ENCODE measurements at regions not wholly inside any gene's neighbourhood (a gene's known extent, or its start where the extent isn't known, plus 50 kb on each side); places are given as distances from the start of the nearest gene placed in this dataset.
"Not testable (repeated sequence)": the region's sequence is repeated elsewhere in the genome, so short reads cannot be mapped to it uniquely, and the experiment has no call there.

DNA sequence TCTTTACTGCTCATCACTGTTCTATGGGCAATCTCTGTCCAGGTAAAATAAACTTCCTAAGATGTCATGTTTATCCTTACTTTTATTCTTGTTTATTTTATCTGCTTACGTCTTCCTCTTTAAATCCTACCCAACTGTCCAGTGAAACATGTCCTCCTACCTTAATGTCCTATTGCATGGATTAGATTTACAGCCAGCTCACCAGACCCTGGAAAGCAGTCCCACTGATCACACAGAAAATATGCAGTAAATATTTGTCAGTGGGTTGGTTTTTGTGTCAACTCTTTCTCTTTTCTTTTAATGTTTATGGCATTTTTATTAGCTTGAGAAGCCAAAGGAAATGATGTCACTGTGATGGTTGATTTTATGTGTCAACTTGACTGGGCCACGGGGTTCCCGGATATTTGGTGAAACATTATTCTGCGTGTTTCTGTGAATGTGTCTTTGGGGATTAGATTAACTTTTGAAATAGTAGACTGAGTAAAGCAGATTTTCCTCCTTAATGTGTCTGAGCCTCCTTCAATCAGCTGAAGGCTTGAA lies 258.3 kb downstream of the SRGAP2C start:
- DNase-seq = no peak

GRCh38 chr1:121444096-121444495 lies 259.3 kb downstream of the SRGAP2C start:
- no peak for DNase-seq

DNA sequence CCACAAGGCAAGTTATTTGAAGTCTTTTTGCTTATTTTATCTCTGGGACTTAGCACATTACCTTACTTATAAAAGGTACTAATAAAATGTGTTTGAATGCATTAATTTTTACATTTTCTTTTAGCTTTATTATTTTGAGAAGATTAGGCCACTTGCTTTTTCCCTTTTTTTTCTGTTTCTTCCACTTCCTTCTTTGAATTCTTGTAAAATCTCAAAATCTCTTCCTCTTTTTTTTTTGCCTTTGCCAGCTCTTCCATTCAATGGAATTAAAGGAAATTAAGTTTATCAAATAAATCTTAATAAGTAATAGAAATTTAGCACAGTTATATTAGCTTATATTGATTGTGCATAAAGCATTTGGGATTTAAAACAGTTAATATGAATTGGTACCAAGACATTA lies 260.9 kb downstream of the SRGAP2C start:
- no peak for DNase-seq

DNA sequence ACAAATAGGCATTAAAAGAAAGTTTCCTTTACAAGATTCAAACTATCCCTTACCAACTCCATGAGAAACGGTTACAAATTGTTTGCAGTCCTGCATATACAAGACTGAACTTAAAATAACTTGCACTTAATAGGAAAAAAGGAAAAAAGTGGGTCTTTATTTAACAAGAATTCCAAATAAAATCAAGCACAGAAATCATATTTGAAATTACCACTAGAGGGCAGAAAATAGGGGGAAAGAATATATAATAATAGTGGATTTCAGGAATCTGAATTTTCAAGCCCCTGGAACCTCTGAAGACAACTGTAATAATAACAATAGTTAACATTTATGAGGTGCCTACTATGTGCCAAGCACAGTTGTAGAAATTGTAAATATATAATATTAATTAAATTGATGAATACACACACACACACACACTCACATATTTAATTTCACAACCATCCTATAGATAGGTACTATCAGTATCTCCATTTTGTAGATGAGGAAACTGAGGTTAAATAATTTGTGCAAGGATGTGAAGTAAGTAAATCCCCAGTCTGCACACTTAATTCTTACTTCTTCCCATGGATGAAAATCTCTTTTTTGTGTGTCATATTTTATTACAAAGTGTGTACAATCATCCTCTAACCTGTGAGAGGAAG lies 262.6 kb downstream of the SRGAP2C start:
- not testable (repeated sequence) for DNase-seq

- not testable (repeated sequence) for DNase-seq
Observed at GRCh38 chr1:121448064-121448463, 263.3 kb downstream of the SRGAP2C start.

DNA sequence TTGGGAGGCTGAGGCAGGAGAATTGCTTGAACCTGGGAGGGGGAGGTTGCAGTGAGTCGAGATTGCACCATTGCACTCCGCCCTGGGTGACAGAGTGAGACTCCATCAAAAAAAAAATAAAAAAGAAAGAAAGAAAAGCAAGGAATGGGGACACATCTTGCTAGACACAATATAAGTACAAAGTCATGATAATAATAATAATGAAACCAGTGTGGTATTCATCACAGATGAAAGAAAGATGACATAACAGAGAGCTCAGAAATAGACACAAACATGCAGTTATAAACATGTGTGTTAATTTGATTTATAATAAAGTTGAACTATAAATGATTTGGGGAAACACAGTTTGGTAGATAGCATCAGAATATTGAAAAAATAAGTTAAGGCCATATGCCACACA lies 264.1 kb downstream of the SRGAP2C start:
- DNase-seq = no peak

DNA sequence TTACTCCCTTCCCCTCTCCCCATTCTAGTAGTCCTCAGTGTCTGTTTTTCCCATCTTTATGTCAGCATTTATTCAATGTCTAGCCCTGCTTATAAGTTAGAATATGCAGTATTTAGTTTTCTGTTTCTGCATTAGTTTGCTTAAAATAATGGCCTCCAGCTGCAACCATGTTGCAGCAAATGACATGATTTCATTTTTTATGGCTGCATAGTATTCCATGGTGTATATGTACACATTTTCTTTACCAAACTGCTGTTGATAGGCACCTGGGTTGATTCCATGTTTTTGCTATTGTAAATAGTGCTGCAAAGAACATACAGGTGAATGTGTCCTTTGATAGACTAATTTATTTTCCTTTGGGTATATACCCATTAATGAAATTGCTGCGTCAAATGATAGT lies 267.7 kb downstream of the SRGAP2C start:
- no peak for DNase-seq

DNA sequence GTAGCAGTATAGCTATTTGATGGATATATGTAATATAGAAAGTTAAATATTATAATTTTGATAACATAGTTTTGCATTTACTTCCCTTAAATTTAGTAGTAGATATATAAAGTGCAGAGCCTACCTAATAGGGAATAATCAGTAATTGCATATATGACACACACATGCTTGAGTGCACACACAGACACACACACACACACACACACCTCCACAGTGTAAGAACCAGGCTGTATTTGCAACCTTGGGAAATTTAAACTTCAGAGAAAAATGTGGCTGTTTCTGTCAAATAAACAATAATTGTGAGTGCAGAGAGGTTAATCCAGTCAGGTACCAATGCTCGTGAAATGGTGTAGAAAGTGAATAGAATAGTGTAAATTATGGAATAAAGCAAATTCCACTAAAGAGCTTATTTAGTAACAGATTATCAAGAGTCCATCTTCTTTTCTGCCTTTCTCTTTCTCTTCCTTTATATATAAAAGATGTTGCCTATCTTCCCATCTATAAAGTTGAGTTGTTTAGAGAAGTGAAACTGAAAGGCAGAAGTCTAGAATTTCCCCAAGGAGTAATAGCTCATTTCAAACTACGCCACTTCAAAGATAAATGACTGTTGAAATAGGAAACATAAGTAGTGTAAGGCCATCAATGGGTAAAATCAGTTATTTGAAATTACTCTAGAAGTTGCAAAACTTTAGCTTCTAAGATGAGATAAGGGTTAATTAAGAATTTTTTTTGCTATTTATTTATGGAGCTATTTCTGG lies 273.7 kb downstream of the SRGAP2C start:
- no peak for DNase-seq

DNA sequence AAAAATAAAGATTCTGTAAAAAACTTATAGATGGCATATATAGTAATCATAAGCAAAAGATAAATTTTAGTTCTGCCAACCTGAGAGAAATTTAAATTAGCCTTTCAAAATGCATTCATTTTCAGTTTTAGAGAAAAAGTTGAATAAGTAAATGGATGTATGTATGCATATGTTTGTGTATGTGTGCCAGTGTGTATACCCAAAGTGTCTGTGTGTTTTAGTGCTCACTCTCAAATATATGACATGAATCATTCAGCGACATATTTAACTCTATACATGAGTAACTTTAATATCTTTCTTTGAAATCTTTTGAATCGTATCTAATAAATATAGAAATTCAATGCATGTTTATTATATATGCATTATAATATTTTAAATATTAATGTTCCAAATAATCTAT lies 274.5 kb downstream of the SRGAP2C start:
- DNase-seq = no peak

GRCh38 chr1:121469395-121469794 lies 284.6 kb downstream of the SRGAP2C start:
- DNase-seq = not testable (repeated sequence)

- not testable (repeated sequence) for DNase-seq
Observed at GRCh38 chr1:121470401-121470800, 285.6 kb downstream of the SRGAP2C start.

- DNase-seq = no peak
Observed at GRCh38 chr1:121471523-121471922, 286.7 kb downstream of the SRGAP2C start.

DNA sequence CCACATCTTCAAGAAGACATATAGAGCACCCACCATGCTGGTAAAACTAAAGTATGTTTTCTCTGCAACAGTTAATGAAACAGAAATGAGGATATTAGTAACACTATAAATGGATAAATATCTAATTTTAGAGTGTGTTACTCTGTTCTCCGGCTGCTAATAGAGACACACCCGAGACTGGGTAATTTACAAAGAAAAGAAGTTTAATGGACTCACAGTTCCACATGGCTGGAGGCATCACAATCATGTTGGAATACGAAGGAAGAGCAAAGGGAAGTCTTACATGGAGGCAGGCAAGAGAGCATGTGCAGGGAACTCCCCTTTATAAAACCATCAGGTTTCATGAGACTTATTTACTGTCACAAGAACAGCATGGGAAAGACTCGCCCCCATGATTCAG lies 287.2 kb downstream of the SRGAP2C start:
- DNase-seq = no peak

DNA sequence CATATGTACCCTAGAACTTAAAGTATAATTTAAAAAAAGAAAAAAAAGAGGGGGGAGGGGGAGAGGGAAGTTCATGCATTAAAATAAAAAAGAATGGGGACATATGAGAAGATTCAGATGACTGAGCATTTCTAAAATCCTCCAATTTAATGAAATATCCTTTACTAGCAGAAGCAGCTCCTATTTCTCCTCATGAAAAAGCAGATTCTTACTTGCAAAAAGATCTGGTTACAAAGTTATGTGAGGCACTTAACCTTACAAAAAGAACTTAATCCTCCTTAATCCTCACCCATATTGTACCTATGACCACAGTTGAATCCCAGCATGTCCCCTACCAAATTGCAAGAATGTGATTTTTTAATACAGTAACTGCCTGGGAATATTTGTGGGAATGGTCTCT lies 298.5 kb downstream of the SRGAP2C start:
- DNase-seq = no peak

DNA sequence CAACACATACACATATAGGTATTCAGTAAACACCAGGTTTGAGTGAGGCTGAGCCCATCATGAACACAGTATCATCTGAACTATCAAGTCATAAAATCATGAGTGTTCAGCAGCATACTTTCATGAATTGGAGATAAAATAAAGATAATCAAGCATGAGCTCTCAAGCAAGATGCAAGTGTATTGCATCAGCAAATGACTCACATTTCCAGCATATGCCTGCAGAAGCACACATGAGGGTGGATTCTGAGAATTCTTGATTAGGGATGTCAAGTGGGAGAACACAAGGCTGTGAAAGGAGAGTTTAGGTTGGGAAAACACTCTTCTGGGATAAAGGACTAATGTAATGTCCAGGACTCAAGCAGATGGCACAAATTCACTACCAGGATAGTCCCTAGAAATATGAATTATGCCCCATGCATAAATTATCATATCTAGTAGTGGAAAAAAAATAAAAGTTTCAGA lies 299.2 kb downstream of the SRGAP2C start:
- no peak for DNase-seq

- not testable (repeated sequence) for DNase-seq
Observed at GRCh38 chr1:121494796-121495195, 310.0 kb downstream of the SRGAP2C start.

- DNase-seq = not testable (repeated sequence)
Observed at GRCh38 chr1:121511455-121511854, 326.7 kb downstream of the SRGAP2C start.

DNA sequence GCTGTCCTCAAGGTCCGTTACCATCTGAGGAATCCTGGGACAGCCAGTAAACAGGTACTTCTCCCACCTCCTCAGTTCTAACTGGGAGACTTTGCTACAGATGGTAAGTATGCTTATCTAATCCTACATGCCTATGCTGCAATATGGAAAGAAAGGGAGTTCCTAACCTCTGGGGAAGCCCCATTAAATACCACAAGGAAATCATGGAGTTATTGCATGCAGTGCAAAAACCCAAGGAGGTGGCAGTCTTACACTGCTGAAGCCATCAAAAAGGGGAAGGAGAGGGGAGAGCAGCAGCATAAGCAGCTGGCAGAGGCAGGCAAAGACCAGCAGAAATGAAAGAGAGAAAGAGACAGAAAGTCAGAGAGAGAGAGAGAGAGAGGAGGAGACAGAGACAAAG lies 327.1 kb downstream of the SRGAP2C start:
- not testable (repeated sequence) for DNase-seq

DNA sequence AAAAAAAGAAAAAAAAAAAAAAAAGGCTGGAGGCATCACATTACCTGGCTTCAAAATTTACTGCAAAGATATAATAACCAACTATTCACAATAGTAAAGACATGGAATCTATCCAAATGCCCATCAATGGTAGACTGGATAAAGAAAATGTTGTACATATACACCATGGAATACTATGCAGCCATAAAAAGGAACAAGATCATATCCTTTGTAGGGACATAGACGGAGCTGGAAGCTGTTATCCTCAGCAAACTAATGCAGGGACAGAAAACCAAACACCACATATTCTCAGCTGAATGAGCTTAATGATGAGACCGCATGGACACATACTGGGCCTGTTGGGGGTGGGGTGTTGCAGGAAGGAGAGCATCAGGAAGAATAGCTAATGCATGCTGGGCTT lies 330.5 kb downstream of the SRGAP2C start:
- no peak for DNase-seq

- no peak for DNase-seq
Observed at GRCh38 chr1:121516234-121516967, 331.6 kb downstream of the SRGAP2C start.

DNA sequence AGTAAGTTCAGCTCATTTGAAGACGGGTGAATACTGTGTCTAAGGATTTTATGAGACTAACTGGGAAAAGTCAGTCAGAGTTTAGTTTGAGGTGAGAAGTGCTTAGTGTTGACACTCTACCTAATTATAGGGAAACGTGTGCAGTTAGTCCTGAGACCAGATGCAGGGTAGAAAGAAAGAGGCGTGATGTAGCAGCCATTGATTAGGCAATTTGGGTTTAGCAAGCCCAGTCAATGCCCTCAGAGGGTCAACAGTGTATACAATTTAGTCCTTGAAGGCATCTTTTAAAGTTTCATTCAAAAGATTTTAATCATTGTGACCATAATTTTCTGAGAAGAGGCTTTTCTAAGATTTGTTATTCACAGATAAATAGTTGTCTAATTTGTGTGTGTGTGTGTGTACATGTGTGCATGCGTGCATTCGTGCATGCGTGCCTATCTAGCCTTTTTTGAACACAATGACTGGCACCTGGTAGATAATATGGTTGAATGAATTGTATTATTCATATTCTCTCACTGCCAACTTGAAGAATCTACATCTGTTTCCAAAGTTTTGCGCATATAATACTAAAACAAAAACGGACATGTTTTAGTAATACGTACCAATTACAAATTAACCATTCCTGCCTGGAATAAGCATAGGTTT lies 332.9 kb downstream of the SRGAP2C start:
- DNase-seq = no peak

DNA sequence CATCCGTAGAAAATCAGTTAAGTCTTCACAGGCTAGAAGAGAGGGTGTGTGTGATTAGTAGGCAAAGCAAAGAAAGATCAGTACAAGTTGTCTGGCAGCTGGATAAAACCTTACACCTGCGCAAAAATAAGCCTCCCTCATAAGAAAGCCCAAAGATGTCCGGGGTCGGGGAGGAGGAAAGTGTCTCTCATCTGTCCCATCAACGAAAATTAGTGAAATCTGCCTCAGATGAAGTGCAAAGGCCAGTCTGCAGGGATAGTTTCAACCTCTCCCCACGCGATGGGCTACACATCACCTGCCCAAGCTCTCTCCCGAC lies 333.9 kb downstream of the SRGAP2C start:
- no peak for DNase-seq
